ENCODE measurements at regions not wholly inside any gene's neighbourhood (a gene's known extent, or its start where the extent isn't known, plus 50 kb on each side); places are given as distances from the start of the nearest gene placed in this dataset.

- TF ChIP-seq CTCF (IDR thresholded peaks at IDR 0.05; ENCODE audit: extremely low read depth in 1 of 2, insufficient read depth in 1 of 2, low read depth in 1 of 2, low read length in 2 of 2) (peak; percentile 25 to 34), JUN (IDR thresholded peaks at IDR 0.05; ENCODE audit: borderline replicate concordance, insufficient read depth, insufficient read length, low read depth) (no peak), EZH2 (IDR thresholded peaks at IDR 0.05; ENCODE audit: borderline replicate concordance, low read depth, low read length, severe bottlenecking) (no peak), POLR2AphosphoS5 (IDR thresholded peaks at IDR 0.05; ENCODE audit: insufficient read depth, low read depth, low read length) (no peak)
Observed at GRCh38 chr13:23087880-23088279, 92.9 kb upstream of the SGCG start.

Measured in endothelial cell of umbilical vein (primary cell).